ENCODE measurements at regions not wholly inside any gene's neighbourhood (a gene's known extent, or its start where the extent isn't known, plus 50 kb on each side); places are given as distances from the start of the nearest gene placed in this dataset.
"Not testable (repeated sequence)": the region's sequence is repeated elsewhere in the genome, so short reads cannot be mapped to it uniquely, and the experiment has no call there.

GRCh38 chr7:106747804-106748203 is 86.8 kb upstream of the CCDC71L start:
- DNase-seq (ENCODE audit: insufficient read length, low spot score), result no peak
- FAIRE-seq, result no peak

DNA sequence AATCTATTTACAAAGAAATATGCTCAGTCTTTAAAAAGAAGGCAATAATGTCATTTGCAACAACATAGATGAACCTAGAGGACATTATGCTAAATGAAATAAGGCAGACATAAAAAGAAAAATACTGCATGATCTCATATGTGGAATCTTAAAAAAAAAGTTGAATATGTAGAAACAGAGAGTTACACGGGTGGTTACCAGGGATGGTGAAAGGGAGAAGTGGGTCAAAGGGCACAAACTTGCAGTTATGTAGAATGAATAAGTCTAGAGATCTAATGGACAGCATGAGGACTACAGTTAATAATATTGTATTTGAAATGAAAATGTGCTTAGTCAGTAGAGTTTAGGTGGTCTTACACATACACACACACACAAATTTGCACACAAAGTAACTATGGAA is 88.2 kb upstream of the CCDC71L start:
- DNase-seq (ENCODE audit: insufficient read length, low spot score) (no peak), FAIRE-seq (no peak)

GRCh38 chr7:106750773-106751172 is 89.8 kb upstream of the CCDC71L start:
- FAIRE-seq (no peak), DNase-seq (ENCODE audit: insufficient read length, low spot score) (no peak)

- FAIRE-seq (no peak), DNase-seq (ENCODE audit: insufficient read length, low spot score) (no peak)
These were observed 91.4 kb upstream of the CCDC71L start for GRCh38 chr7:106752367-106752766.

- FAIRE-seq; DNase-seq (ENCODE audit: insufficient read length, low spot score): not testable (repeated sequence)
These were observed 94.1 kb upstream of the CCDC71L start for GRCh38 chr7:106755024-106755423.

GRCh38 chr7:106755641-106756040 is 94.7 kb upstream of the CCDC71L start:
- DNase-seq (ENCODE audit: insufficient read length, low spot score) (no peak), FAIRE-seq (no peak)

- FAIRE-seq (no peak), DNase-seq (ENCODE audit: insufficient read length, low spot score) (no peak)
These were observed 95.1 kb upstream of the CCDC71L start for GRCh38 chr7:106756071-106756470.

DNA sequence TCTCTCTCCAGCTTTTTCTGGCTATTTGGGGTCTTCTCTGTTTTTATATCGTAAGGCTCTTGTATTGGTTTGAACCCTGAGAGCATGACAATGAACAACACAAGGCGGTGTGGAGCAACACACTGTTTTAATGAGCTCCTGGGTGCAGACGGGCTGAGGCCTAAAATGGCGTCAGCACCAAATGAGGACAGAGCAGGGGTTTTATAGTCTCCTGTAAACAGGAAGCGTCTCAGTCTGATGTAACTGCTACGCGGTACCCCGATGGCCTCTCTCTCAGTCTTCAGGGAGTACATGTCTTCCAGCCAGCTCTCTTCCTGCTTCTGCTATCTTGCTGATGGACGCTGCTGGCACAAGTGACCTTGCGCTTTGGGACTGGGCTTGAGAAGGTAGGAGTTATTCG is 95.9 kb upstream of the CCDC71L start:
- no peak for DNase-seq (ENCODE audit: insufficient read length, low spot score)
- no peak for FAIRE-seq

DNA sequence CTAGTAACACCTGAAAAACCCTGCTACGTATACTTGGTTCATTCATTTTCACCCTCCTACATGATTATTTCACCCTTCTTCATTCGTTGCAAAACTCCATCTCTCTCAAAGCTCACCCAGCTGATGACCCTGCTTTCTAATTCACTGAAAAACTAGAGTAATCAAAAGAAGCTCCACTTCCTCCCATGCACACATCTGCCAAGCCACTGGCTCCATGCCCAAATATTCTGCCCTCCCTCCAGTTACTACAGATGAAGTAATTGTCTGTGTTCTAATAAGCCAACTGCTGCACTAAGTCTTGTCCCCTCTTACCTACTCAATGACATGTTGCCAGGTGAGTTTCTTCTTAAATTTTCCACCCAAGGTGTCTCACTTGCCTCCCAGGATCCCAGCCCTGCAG is 96.9 kb upstream of the CCDC71L start:
- no peak for DNase-seq (ENCODE audit: insufficient read length, low spot score)
- no peak for FAIRE-seq

DNA sequence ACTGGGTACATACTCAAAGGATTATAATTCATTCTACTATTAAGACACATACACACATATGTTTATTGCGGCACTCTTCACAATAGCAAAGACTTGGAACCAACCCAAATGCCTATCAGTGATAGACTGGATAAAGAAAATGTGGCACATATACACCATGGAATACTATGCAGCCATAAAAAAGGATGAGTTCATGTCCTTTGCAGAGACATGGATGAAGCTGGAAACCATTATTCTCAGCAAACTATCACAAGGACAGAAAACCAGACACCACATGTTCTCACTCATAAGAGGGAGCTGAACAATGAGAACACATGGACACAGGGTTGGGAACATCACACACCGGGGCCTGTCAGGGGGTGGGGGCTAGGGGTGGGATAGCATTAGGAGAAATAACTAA is 101.9 kb upstream of the CCDC71L start:
- FAIRE-seq; DNase-seq (ENCODE audit: insufficient read length, low spot score): not testable (repeated sequence)

DNA sequence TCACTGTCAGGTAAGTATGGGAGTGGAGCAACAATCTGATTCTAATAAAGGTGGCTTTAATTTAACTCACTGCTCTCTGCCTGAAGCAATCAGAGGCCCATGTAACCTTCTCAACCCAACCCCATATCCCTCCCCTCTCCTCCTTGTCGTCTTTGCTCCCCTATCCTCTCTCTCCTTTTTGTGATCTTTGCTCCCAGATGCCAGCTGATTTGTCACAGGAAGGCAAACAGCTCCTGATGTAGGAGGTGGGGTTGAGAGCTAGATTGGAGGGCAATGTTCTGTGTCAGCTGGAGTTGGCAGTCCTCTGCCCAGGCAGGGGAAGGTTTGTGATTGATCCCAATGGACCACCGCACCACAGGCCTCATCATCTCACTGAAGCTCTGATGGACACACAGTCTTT is 101.4 kb upstream of the PIK3CG start:
- DNase-seq (ENCODE audit: insufficient read length, low spot score) (no peak), FAIRE-seq (no peak)

- FAIRE-seq, result no peak
- DNase-seq (ENCODE audit: insufficient read length, low spot score), result no peak
These were observed 99.2 kb upstream of the PIK3CG start for GRCh38 chr7:106765727-106766355.

- FAIRE-seq (no peak), DNase-seq (ENCODE audit: insufficient read length, low spot score) (no peak)
These were observed 98.5 kb upstream of the PIK3CG start for GRCh38 chr7:106766551-106766950.

- DNase-seq (ENCODE audit: insufficient read length, low spot score) (no peak), FAIRE-seq (no peak)
These were observed 98.0 kb upstream of the PIK3CG start for GRCh38 chr7:106767078-106767477.

DNA sequence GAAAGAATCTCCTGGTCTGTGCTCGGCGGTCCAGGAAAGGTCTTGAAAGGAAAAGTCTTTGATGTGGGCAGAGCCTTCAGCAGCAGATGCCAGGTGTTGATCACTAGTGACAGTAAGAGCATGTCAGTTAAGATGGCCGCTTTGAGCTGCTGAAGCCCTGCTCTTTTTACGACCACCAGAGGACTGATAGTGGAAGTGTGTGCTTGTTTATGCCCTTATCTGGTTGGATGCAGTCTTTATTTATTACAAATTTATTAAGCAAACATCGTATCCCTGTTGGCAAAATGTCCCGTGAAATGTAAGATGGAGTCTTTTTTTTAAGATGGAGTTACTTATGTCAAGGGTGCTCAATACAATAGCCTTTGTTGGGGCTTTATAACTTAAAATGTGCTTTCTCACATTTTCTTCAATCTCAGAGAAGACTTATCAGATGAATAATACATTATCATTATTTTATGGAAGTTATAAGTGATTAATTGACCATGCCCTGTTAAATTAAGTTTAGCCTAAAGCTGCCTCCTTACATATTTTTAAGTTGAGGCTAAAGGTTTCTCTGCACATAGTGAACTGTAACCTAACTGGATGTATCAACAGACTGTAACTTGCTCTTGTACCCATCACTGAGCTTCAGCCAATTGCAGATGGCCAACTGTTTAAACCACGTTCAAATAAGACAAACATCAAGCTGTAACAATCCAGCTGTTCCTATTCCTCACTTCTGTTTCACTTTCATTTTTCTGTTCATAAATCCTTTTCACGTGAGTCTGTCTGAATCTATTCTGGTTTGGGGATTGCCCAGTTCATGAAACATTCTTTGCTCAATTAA is 97.4 kb upstream of the PIK3CG start:
- FAIRE-seq (no peak), DNase-seq (ENCODE audit: insufficient read length, low spot score) (no peak)

GRCh38 chr7:106768324-106768751 is 96.7 kb upstream of the PIK3CG start:
- no peak for FAIRE-seq
- no peak for DNase-seq (ENCODE audit: insufficient read length, low spot score)

- FAIRE-seq (no peak), DNase-seq (ENCODE audit: insufficient read length, low spot score) (peak; percentile 27)
These were observed 94.9 kb upstream of the PIK3CG start for GRCh38 chr7:106770191-106770590.

DNA sequence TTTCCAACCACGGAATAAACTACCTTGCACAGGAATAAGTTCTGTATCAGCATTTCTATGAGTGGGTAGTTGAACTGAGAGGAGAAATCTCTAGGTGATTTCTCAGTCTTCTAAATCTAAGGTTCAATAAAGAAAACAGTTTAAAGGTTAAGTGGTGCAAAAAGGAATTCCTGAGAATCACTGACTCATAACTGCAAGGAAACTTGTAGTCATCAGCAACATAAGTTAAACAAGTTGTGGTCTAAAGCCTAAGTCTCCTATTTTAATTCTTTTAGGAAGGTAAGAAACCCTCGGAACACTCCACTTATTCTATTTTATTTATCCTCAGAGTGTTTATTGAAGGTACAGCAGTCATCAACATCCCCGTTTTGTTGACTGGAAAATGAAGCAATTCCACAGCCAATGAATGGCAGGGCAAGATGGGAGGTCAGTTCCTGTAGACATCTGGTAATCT is 92.4 kb upstream of the PIK3CG start:
- no peak for FAIRE-seq
- no peak for DNase-seq (ENCODE audit: insufficient read length, low spot score)

DNA sequence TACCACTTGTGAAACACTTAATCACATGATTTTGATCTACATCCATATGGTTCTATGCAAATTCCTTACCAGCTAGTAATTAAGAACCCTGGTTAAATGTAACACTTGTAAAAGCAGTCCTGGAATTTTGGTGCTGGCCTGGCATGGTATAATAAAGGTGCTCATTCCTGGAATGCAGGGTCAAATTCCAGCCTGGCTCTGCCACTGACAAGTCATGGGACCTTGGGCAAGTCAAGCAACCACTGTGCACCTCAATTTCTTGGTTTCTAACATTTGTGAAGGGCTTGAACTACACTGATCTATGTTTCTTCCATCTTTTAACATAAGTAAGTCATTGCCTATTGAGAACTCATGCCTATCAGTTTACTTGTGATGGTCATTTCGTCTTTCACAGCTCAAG is 91.9 kb upstream of the PIK3CG start:
- FAIRE-seq (no peak), DNase-seq (ENCODE audit: insufficient read length, low spot score) (no peak)

DNA sequence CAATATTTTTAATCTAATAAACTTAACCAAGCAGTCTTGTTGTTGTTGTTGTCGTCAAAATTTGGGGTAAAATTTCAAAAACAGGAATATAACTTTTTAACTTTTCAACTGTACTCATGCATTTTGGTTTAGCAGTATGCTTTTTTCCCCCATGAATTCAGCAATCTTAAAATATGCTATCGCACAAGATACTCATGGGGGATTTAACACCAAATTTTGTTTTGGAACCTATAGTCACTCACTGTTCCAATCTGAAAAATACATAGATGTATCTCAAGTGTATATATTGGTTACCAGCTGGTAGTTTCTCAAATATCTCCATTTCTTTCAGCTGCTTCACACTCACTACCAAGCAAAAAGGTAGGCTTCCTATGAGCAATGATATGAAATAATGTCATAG is 91.4 kb upstream of the PIK3CG start:
- DNase-seq (ENCODE audit: insufficient read length, low spot score), result no peak
- FAIRE-seq, result no peak

GRCh38 chr7:106774213-106774767 is 90.8 kb upstream of the PIK3CG start:
- DNase-seq (ENCODE audit: insufficient read length, low spot score) (no peak), FAIRE-seq (no peak)

Measured in HTR-8/SVneo (cell line).